ENCODE measurements at regions not wholly inside any gene's neighbourhood (a gene's known extent, or its start where the extent isn't known, plus 50 kb on each side); places are given as distances from the start of the nearest gene placed in this dataset.
"Not testable (repeated sequence)": the region's sequence is repeated elsewhere in the genome, so short reads cannot be mapped to it uniquely, and the experiment has no call there.

- no peak for DNase-seq (ENCODE audit: low spot score)
- Histone ChIP-seq H3K27ac (ENCODE audit: low read depth, low read length, poor library complexity, severe bottlenecking) (no peak overlapping the region), H3K4me1 (ENCODE audit: insufficient read depth, low read length, poor library complexity, severe bottlenecking) (no peaks in the 10 kb centered on the region), H3K36me3 (ENCODE audit: insufficient read depth, low read length, poor library complexity, severe bottlenecking) (no peaks in the 10 kb centered on the region), H3K9me3 (ENCODE audit: low read depth, low read length, poor library complexity, severe bottlenecking) (no peaks in the 10 kb centered on the region), H3K27me3 (replicated peaks; ENCODE audit: insufficient read depth, low read depth, low read length, poor library complexity) (no peaks in the 10 kb centered on the region), H3K4me3 (ENCODE audit: low read depth, low read length, poor library complexity, severe bottlenecking) (no peak overlapping the region)
- TF ChIP-seq EZH2 (IDR thresholded peaks at IDR 0.05; ENCODE audit: borderline replicate concordance, low read depth, low read length, poor library complexity, severe bottlenecking) (no peak), CTCF (conservative IDR thresholded peaks at IDR 0.05; ENCODE audit: low read depth, low read length) (no peak)
- intact Hi-C loops (cut with micrococcal nuclease; ENCODE audit: unreplicated experiment), result no loop called here
- BruUV-seq (replicated peaks), result no TSS peak
- ChIA-PET POLR2A (ENCODE audit: low non-redundant PET) (no interaction called here), CTCF (interaction anchor here (0.6 kb wide), 1 partner anchor 559 kb away, joined by 5 read pairs; no protein-coding TSS in a partner anchor)
Measured at GRCh38 chr10:34940436-34940835, 125.3 kb upstream of the PARD3 start.

- Histone ChIP-seq H3K36me3 (ENCODE audit: insufficient read depth, low read length, poor library complexity, severe bottlenecking) (no peaks in the 10 kb centered on the region), H3K4me3 (ENCODE audit: low read depth, low read length, poor library complexity, severe bottlenecking) (no peak overlapping the region), H3K9me3 (ENCODE audit: low read depth, low read length, poor library complexity, severe bottlenecking) (no peaks in the 10 kb centered on the region), H3K27ac (ENCODE audit: low read depth, low read length, poor library complexity, severe bottlenecking) (no peak overlapping the region), H3K4me1 (ENCODE audit: insufficient read depth, low read length, poor library complexity, severe bottlenecking) (no peaks in the 10 kb centered on the region), H3K27me3 (replicated peaks; ENCODE audit: insufficient read depth, low read depth, low read length, poor library complexity) (no peaks in the 10 kb centered on the region)
- DNase-seq (ENCODE audit: low spot score), result no peak
- CTCF ChIA-PET, result interaction anchor here (0.7 to 1.3 kb wide), 4 partner anchors 90 to 451 kb away, joined by 3 to 4 read pairs (median 4); no protein-coding TSS in a partner anchor
- POLR2A ChIA-PET (ENCODE audit: low non-redundant PET), result no interaction called here
- no TSS peak for BruUV-seq (replicated peaks)
- intact Hi-C loops (cut with micrococcal nuclease; ENCODE audit: unreplicated experiment), result no loop called here
- no peak for TF ChIP-seq EZH2 (IDR thresholded peaks at IDR 0.05; ENCODE audit: borderline replicate concordance, low read depth, low read length, poor library complexity, severe bottlenecking)
- no peak for TF ChIP-seq CTCF (conservative IDR thresholded peaks at IDR 0.05; ENCODE audit: low read depth, low read length)
Measured at GRCh38 chr10:34938399-34938670, 123.2 kb upstream of the PARD3 start.

GRCh38 chr10:34937643-34938398 is 122.7 kb upstream of the PARD3 start:
- H3K36me3 ChIP-seq (ENCODE audit: insufficient read depth, low read length, poor library complexity, severe bottlenecking); POLR2A ChIA-PET (ENCODE audit: low non-redundant PET); H3K27me3 ChIP-seq (replicated peaks; ENCODE audit: insufficient read depth, low read depth, low read length, poor library complexity); intact Hi-C loops (cut with micrococcal nuclease; ENCODE audit: unreplicated experiment); H3K4me3 ChIP-seq (ENCODE audit: low read depth, low read length, poor library complexity, severe bottlenecking); H3K9me3 ChIP-seq (ENCODE audit: low read depth, low read length, poor library complexity, severe bottlenecking); H3K27ac ChIP-seq (ENCODE audit: low read depth, low read length, poor library complexity, severe bottlenecking); BruUV-seq (replicated peaks); H3K4me1 ChIP-seq (ENCODE audit: insufficient read depth, low read length, poor library complexity, severe bottlenecking): not testable (repeated sequence)
- CTCF ChIA-PET, result interaction anchor here (0.7 to 1.3 kb wide), 5 partner anchors 90 to 452 kb away, joined by 3 to 5 read pairs (median 4); no protein-coding TSS in a partner anchor
- peak; percentile 53 for DNase-seq (ENCODE audit: low spot score)
- TF ChIP-seq CTCF (conservative IDR thresholded peaks at IDR 0.05; ENCODE audit: low read depth, low read length), result peak; percentile 64
